HG03066 (cell line): ENCODE measurements at regions not wholly inside any gene's neighbourhood (a gene's known extent, or its start where the extent isn't known, plus 50 kb on each side); places are given as distances from the start of the nearest gene placed in this dataset.

ENCODE experiments used
- ATAC-seq: cut with Tn5 transposase; IDR thresholded peaks from one replicate; pipeline ENCODE4 v1.9.1; 2021; ENCODE audit warnings: low read depth; ENCODE audit not compliant: unreplicated experiment

- no peak for ATAC-seq
Observed at GRCh38 chr9:96089452-96090085, 212.4 kb downstream of the HSD17B3 start.

- no peak for ATAC-seq
Observed at GRCh38 chr9:96088510-96088909, 213.0 kb downstream of the ERCC6L2 start.

GRCh38 chr9:96087669-96088299 is 212.3 kb downstream of the ERCC6L2 start:
- no peak for ATAC-seq

DNA sequence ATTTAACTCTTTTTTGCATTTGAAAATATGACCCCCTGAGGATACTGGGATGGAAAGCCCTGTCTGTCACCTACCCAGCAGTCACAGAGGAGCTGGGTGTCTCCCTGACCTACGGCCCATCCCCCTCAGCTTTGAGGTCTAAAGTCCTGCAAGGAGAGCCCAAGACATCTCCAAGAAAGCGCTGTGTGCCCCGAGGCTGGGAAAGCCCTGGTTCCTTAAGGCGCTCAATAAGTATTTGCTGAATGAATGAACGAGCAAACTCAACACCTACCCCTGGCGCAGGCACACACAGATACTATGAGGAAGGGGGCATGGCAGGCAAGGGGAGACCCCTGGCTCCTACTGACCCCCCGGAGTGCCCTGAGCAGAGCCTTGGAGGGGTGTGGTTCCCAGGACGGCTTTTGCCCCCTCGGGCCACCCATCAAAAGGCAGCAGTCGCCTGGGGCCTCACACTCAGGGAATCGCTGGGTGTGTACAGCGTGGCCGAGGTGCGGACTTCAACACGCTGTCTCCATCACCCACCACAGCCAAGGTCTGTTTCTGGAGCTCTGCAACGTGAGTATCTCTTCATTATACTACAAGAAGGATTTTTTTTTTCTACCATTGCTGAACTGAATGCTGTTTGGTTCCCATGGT is 211.6 kb downstream of the ERCC6L2 start:
- no peak for ATAC-seq

GRCh38 chr9:96085491-96086143 is 210.1 kb downstream of the ERCC6L2 start:
- ATAC-seq: no peak

GRCh38 chr9:96084331-96084734 is 208.8 kb downstream of the ERCC6L2 start:
- ATAC-seq: no peak

DNA sequence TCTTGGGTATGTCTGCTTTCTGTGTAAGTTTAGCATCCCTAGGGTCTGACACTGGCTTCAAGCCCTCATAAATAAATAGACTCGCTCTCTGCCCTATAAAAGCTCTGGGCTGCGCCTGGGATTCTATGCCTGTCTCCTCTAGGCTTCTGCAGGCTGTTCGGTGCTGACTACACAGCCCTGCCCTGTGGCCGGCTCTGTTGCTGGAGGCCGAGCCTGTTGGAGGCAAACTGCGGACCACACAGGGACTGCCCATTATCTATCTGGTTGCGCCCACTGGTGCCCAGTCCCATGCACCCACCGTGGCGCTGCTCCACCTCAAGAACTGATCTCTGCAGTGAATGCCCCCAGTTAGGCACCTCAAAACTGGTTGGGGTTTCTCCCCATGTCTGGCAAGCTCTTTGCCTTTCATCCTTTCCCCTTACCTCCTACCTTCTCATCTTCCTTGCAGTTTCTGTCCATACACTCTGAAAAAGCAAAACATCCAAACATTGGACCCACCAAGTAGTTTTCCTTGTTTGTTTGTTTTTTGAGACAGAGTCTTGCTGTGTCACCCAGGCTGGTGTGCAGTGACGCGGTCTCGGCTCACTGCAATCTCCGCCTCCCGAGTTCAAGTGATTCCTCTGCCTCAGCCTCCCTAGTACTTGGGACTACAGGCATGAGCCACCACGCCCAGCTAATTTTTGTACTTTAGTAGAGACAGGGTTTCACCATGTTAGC is 207.2 kb downstream of the ERCC6L2 start:
- no peak for ATAC-seq

GRCh38 chr9:96080364-96080763 is 204.9 kb downstream of the ERCC6L2 start:
- ATAC-seq: no peak

DNA sequence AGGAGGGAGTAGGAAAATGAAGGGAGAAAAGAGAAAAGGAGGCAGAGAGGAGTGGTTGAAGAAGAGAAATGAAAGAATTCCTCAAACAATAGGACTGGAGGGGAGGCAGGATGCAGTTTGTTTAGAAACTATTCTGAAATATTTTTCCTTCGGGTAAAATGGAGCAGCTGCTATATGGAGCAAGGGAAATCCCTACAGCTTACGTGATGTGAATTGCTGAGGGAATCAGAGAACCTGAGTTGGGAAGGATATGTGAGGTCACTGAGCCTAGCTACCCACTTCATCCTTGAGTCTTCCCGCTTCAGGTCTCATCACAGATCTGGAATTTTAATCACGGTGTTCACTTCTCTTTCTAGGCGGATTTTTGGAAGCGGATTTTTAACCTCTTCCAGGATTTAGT is 204.3 kb downstream of the ERCC6L2 start:
- no peak for ATAC-seq

DNA sequence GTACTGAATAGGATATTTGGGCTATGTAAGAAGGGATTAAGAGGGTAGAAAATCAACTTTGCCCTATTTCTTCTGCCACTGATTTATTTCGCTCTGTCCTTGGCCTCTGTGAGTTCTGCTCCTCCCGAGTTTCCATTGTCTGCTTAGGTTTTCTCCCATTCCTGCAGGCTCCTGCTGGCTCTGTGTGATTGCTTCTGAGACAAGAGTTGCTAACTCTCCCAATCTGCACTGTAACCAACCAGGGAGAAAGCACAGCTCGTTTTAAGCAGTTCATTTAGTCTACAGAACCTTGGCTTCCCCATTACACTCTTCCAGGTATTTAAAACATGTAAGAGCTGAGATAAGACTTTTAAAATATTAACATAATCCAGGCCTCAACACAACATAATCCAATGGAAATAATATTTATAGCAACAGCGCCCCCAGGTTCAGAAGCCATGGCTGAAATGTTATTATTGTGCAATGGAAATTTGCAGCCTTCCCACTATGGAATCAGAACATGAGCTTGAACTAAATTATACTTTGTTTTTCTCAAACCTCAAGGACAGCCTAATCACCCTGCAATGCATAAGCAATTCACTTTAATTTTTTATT is 203.5 kb downstream of the ERCC6L2 start:
- no peak for ATAC-seq

- no peak for ATAC-seq
Observed at GRCh38 chr9:96075757-96076156, 200.3 kb downstream of the ERCC6L2 start.

GRCh38 chr9:96075111-96075510 is 199.6 kb downstream of the ERCC6L2 start:
- no peak for ATAC-seq

DNA sequence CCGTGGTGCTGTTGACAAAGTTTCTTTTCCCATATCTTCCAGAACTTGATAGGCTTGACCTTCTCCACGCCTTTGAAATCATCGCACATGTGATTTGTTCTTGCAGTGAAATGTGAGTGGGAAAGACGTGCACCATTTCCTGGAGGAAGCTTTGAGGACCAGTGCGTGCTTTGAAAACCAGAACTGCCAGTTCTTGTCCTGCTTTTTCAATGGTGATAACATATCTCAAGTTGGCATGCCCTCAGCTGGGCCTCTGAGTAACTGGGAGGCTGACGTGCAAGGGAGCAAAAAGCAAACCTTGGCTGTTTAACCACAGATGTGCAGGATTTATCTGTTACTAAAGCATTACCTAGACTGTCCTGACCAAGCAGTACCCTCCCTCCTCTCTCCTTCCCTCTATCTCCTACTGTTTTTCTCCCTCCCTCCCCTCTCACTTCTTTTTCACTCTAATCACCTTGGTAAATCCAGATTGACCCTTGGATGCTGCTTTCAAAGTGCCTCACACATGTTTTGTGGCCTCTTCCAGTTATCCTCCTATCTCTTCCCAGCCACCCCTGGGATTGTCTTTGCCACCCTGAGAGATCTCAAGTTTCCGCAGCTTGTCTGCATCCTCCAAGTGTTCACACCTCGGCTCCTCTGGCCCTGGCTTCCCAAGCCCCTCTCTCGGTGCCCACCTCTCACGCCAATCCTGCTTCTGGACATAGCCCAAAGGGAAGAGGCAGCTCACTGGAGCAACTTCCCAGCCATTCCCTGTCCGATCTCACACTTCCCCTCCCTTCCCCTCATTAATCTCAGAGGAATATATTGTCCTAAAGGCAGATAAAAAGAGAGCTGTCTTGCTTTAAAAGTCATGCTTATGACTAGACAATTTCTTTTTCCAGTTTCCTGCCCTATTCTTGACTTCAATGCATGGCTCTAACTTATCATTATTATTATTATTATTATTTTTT is 198.3 kb downstream of the ERCC6L2 start:
- no peak for ATAC-seq

GRCh38 chr9:96072930-96073329 is 197.4 kb downstream of the ERCC6L2 start:
- ATAC-seq: no peak

DNA sequence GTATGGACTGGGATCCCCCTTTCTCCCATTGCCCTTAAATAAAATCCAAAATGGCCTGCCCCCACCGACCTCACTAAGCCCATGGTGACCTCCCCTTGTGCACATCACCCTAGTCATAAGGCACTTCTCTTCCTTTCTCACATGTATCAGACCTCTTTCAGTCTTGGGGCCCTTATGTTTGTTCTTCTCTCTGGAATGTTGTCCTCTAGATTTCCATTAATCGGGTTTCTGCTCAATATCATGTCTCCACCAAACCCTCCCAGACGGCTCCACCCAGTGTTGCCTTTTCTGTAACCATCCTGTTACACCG is 196.3 kb downstream of the ERCC6L2 start:
- ATAC-seq: no peak

- ATAC-seq: no peak
Observed at GRCh38 chr9:96071076-96071814, 195.8 kb downstream of the ERCC6L2 start.

GRCh38 chr9:96069629-96070220 is 194.2 kb downstream of the ERCC6L2 start:
- ATAC-seq: no peak

DNA sequence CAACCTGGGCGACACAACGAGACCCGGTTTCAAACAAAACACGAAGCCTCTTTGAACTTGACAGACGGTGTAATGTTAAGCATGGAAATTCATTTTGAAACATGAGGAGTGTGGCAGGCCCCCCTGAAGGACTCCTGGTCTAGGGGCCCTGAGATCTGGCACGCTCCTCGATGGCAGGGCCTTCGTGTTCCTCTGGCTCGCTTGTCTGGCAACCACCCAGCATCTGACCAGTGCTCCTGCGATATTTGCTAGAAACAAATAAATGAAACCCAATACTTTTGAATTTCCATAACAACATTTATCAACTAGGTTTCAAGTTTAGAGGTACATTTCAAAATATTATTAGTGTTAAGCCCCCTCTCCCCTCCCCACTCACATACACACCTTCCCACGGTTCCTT is 193.0 kb downstream of the ERCC6L2 start:
- no peak for ATAC-seq

- no peak for ATAC-seq
Observed at GRCh38 chr9:96067600-96067999, 192.1 kb downstream of the ERCC6L2 start.
